ENCODE measurements at regions not wholly inside any gene's neighbourhood (a gene's known extent, or its start where the extent isn't known, plus 50 kb on each side); places are given as distances from the start of the nearest gene placed in this dataset.

DNA sequence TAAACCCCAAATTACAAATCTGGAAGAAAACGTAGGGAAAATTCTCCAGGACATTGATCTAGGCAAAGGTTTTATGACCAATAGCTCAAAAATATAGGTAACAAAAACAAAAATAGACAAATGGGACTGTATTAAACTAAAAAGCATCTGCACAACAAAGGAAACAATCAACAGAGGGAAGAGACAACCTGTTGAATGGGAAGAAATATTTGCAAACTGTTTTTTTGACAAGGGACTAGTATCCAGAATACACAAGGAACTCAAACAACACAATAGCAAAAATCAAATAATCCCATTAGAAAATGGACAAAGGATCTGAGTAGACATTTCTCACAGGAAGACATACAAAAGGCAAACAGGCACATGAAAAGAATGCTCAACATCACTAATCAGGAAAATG, 386.3 kb downstream of the ENC1 start:
- TF ChIP-seq IKZF2 (IDR thresholded peaks at IDR 0.05) (no peak), NFXL1 (IDR thresholded peaks at IDR 0.05; ENCODE audit: borderline replicate concordance) (no peak), CHD4 (IDR thresholded peaks at IDR 0.05) (no peak), MTA2 (IDR thresholded peaks at IDR 0.05; ENCODE audit: low read depth) (no peak), WRNIP1 (IDR thresholded peaks at IDR 0.05; ENCODE audit: borderline replicate concordance, low read depth, low read length) (no peak), NBN (IDR thresholded peaks at IDR 0.05) (no peak), KAT2A (conservative IDR thresholded peaks at IDR 0.05; ENCODE audit: control insufficient read depth, low read depth, low read length) (no peak), EP300 (IDR thresholded peaks at IDR 0.05; ENCODE audit: borderline replicate concordance in 1 of 2, control insufficient read depth in 1 of 2, low read depth in 2 of 2, low read length in 2 of 2) (no peak)
- TF ChIP-seq, protein P1, sequence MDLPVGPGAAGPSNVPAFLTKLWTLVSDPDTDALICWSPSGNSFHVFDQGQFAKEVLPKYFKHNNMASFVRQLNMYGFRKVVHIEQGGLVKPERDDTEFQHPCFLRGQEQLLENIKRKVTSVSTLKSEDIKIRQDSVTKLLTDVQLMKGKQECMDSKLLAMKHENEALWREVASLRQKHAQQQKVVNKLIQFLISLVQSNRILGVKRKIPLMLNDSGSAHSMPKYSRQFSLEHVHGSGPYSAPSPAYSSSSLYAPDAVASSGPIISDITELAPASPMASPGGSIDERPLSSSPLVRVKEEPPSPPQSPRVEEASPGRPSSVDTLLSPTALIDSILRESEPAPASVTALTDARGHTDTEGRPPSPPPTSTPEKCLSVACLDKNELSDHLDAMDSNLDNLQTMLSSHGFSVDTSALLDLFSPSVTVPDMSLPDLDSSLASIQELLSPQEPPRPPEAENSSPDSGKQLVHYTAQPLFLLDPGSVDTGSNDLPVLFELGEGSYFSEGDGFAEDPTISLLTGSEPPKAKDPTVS (IDR thresholded peaks at IDR 0.05; ENCODE audit: low read depth, low read length) = no peak
- TF ChIP-seq, protein P2, sequence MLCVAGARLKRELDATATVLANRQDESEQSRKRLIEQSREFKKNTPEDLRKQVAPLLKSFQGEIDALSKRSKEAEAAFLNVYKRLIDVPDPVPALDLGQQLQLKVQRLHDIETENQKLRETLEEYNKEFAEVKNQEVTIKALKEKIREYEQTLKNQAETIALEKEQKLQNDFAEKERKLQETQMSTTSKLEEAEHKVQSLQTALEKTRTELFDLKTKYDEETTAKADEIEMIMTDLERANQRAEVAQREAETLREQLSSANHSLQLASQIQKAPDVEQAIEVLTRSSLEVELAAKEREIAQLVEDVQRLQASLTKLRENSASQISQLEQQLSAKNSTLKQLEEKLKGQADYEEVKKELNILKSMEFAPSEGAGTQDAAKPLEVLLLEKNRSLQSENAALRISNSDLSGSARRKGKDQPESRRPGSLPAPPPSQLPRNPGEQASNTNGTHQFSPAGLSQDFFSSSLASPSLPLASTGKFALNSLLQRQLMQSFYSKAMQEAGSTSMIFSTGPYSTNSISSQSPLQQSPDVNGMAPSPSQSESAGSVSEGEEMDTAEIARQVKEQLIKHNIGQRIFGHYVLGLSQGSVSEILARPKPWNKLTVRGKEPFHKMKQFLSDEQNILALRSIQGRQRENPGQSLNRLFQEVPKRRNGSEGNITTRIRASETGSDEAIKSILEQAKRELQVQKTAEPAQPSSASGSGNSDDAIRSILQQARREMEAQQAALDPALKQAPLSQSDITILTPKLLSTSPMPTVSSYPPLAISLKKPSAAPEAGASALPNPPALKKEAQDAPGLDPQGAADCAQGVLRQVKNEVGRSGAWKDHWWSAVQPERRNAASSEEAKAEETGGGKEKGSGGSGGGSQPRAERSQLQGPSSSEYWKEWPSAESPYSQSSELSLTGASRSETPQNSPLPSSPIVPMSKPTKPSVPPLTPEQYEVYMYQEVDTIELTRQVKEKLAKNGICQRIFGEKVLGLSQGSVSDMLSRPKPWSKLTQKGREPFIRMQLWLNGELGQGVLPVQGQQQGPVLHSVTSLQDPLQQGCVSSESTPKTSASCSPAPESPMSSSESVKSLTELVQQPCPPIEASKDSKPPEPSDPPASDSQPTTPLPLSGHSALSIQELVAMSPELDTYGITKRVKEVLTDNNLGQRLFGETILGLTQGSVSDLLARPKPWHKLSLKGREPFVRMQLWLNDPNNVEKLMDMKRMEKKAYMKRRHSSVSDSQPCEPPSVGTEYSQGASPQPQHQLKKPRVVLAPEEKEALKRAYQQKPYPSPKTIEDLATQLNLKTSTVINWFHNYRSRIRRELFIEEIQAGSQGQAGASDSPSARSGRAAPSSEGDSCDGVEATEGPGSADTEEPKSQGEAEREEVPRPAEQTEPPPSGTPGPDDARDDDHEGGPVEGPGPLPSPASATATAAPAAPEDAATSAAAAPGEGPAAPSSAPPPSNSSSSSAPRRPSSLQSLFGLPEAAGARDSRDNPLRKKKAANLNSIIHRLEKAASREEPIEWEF (IDR thresholded peaks at IDR 0.05; ENCODE audit: insufficient replicate concordance, low read depth, low read length) = no peak
- TF ChIP-seq, protein P3, sequence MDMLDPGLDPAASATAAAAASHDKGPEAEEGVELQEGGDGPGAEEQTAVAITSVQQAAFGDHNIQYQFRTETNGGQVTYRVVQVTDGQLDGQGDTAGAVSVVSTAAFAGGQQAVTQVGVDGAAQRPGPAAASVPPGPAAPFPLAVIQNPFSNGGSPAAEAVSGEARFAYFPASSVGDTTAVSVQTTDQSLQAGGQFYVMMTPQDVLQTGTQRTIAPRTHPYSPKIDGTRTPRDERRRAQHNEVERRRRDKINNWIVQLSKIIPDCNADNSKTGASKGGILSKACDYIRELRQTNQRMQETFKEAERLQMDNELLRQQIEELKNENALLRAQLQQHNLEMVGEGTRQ (IDR thresholded peaks at IDR 0.05; ENCODE audit: borderline replicate concordance, low read depth, low read length) = no peak
- TF ChIP-seq, protein P4, sequence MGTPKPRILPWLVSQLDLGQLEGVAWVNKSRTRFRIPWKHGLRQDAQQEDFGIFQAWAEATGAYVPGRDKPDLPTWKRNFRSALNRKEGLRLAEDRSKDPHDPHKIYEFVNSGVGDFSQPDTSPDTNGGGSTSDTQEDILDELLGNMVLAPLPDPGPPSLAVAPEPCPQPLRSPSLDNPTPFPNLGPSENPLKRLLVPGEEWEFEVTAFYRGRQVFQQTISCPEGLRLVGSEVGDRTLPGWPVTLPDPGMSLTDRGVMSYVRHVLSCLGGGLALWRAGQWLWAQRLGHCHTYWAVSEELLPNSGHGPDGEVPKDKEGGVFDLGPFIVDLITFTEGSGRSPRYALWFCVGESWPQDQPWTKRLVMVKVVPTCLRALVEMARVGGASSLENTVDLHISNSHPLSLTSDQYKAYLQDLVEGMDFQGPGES (IDR thresholded peaks at IDR 0.05) = no peak
- SMC1A ChIA-PET (ENCODE audit: uncharacterized antibody, unreplicated experiment) = no interaction called here
- 0% methylated on average over 1 of the region's 1 CpG for WGBS (ENCODE audit: insufficient coverage, insufficient replicate concordance, low lambda C conversion rate, missing lambda C conversion rate)

More for the DNA sequence above, 386.3 kb downstream of the ENC1 start:
- ChIA-PET POLR2A (no interaction called here), RAD21 (ENCODE audit: unreplicated experiment) (no interaction called here), CTCF (no interaction called here)
- Histone ChIP-seq H2AFZ (ENCODE audit: control insufficient read depth, low read depth, low read length) (no peak overlapping the region), H3K9me3 (replicated peaks; ENCODE audit: control insufficient read depth, insufficient read depth, low read length) (no peaks in the 10 kb centered on the region), H3K4me1 (ENCODE audit: control insufficient read depth, insufficient read depth, low read length) (peaks cover 12% of the 10 kb centered on the region), H3K9ac (ENCODE audit: control insufficient read depth, insufficient read depth, low read length) (no peak overlapping the region), H4K20me1 (ENCODE audit: control insufficient read depth, insufficient read depth) (no peaks in the 10 kb centered on the region), H3K27ac (ENCODE audit: control insufficient read depth, insufficient read depth) (no peak overlapping the region), H3K36me3 (ENCODE audit: control insufficient read depth in 2 of 2, insufficient read depth in 2 of 2, low read length in 1 of 2) (no peaks in the 10 kb centered on the region), H3K4me3 (no peak overlapping the region), H3K79me2 (ENCODE audit: control insufficient read depth, insufficient read depth, low read length) (no peaks in the 10 kb centered on the region), H3K4me2 (ENCODE audit: control insufficient read depth, insufficient read depth) (no peak overlapping the region), H3K27me3 (replicated peaks in 1 of 2; ENCODE audit: control insufficient read depth in 2 of 2, insufficient read depth in 2 of 2, low read length in 1 of 2) (no peaks in the 10 kb centered on the region)
- in situ Hi-C loops (cut with MboI) (no loop called here), intact Hi-C loops (cut with micrococcal nuclease; ENCODE audit: unreplicated experiment) (no loop called here)
- DNase-seq (ENCODE audit: low read depth, low spot score) (no peak), FAIRE-seq (no peak), ATAC-seq (no peak)
- BruUV-seq (replicated peaks) = no TSS peak
